K562 (cell line): ENCODE measurements at regions not wholly inside any gene's neighbourhood (a gene's known extent, or its start where the extent isn't known, plus 50 kb on each side); places are given as distances from the start of the nearest gene placed in this dataset.

ENCODE experiments used
- ATAC-seq: fragments of 200-7000 bp; cut with Tn5 transposase; 3 replicates; pipeline ENCODE4 v1.9.1; 2020; ENCODE audit warnings: moderate library complexity
- BruUV-seq: library from RNA; stranded (reverse); fragments of 400-500 nt; replicated peaks from 2 replicates; lab custom pipeline; 2021; lab: Mats Ljungman, UMichigan
- CTCF ChIA-PET: fragments of 300-600 bp; formaldehyde crosslinking; extraction: SDS; loops from one replicate; lab custom pipeline; 2021; ENCODE audit warnings: low intra/inter-chr PET ratio; lab: Yijun Ruan, JAX
- POLR2A ChIA-PET: fragments of 300-600, 350-650 bp; sonication (Branson Sonifier 250); formaldehyde crosslinking; extraction: SDS; loops from one replicate; lab custom pipeline; 2021; ENCODE audit warnings: antibody characterized with exemption, inconsistent platforms; lab: Yijun Ruan, JAX
- DNase-seq, 4 experiments: peaks; one replicate each; pipeline versions ENCODE4 v3.0.0 to v3.0.0-alpha.2; 2011 to 2018; ENCODE audit warnings: low spot score in 3 of 4, mixed read lengths in 3 of 4; ENCODE audit errors: extremely low read depth in 1 of 4
- FAIRE-seq: peaks from 2 replicates; lab custom pipeline; 2011; peaks lifted over from hg19 to GRCh38; lab: Jason Lieb, UNC
- H2AFZ ChIP-seq: 2 replicates; pipeline ENCODE4 v1.6.0; 2011; ENCODE audit warnings: low read depth, low read length, control low read depth, inconsistent platforms
- H3K27ac ChIP-seq: fragments of 200-600 bp; 3 replicates; pipeline ENCODE4 v1.8.0; 2011; ENCODE audit warnings: low read depth, mild to moderate bottlenecking, control low read depth, inconsistent platforms, low read length, moderate library complexity, mixed read lengths; ENCODE audit errors: extremely low read depth
- H3K27me3 ChIP-seq, 2 experiments: fragments of 300-600 bp in 1 of 2; 2 replicates in 1 of 2; 3 replicates in 1 of 2; pipeline versions ENCODE4 v1.6.0 to v1.8.0; 2011; ENCODE audit warnings: inconsistent platforms in 2 of 2, low read length in 2 of 2, mild to moderate bottlenecking in 1 of 2, mixed read lengths in 1 of 2, moderate library complexity in 1 of 2; ENCODE audit not compliant: control insufficient read depth in 2 of 2, insufficient read depth in 2 of 2
- H3K36me3 ChIP-seq: fragments of 300-600 bp; 3 replicates; pipeline ENCODE4 v1.8.0; 2011; ENCODE audit warnings: mild to moderate bottlenecking, low read length, inconsistent platforms; ENCODE audit not compliant: control insufficient read depth, insufficient read depth
- H3K4me1 ChIP-seq, 2 experiments: fragments of 200-600 bp in 1 of 2; replicated peaks in 1 of 2; 2 replicates in 1 of 2; 3 replicates in 1 of 2; pipeline versions ENCODE4 v1.5.1 to v1.8.0; 2011; ENCODE audit warnings: inconsistent platforms in 2 of 2, low read length in 2 of 2, mild to moderate bottlenecking in 1 of 2, mixed read lengths in 1 of 2, moderate library complexity in 1 of 2; ENCODE audit not compliant: control insufficient read depth in 2 of 2, insufficient read depth in 2 of 2
- H3K4me2 ChIP-seq: 2 replicates; pipeline ENCODE4 v1.6.1; 2011; ENCODE audit warnings: low read length, control low read depth, inconsistent platforms, mixed read lengths; ENCODE audit not compliant: insufficient read depth
- H3K4me3 ChIP-seq: fragments of 200-600 bp; sonication (generic), shearing (Covaris generic); 2 replicates; pipeline ENCODE4 v1.5.1; 2016; ENCODE audit warnings: control low read depth, inconsistent platforms
- H3K79me2 ChIP-seq: fragments of 200-600 bp; 3 replicates; pipeline ENCODE4 v1.8.0; 2011; ENCODE audit warnings: low read length, inconsistent platforms; ENCODE audit not compliant: control insufficient read depth, insufficient read depth
- H3K9ac ChIP-seq, 2 experiments: 2 replicates each; pipeline versions ENCODE4 v1.6.0 to v1.6.1; 2011; ENCODE audit warnings: low read depth in 2 of 2, low read length in 2 of 2, control low read depth in 1 of 2, inconsistent platforms in 1 of 2, mild to moderate bottlenecking in 1 of 2, mixed read lengths in 1 of 2; ENCODE audit not compliant: insufficient read depth in 1 of 2
- H3K9me1 ChIP-seq: one replicate; pipeline ENCODE4 v1.6.0; 2011; ENCODE audit warnings: inconsistent platforms, mild to moderate bottlenecking, low read length, moderate library complexity; ENCODE audit not compliant: control insufficient read depth, insufficient read depth
- H3K9me3 ChIP-seq: replicated peaks from 2 replicates; pipeline ENCODE4 v1.5.1; 2011; ENCODE audit warnings: low read depth, low read length, inconsistent platforms; ENCODE audit not compliant: control insufficient read depth, insufficient read depth
- H4K20me1 ChIP-seq: replicated peaks from 2 replicates; pipeline ENCODE4 v1.6.1; 2011; ENCODE audit warnings: low read length, inconsistent platforms, mixed read lengths; ENCODE audit not compliant: control insufficient read depth, insufficient read depth
- THRA ChIP-seq: fragments of 450-650 bp; IDR thresholded peaks from 2 replicates; pipeline ENCODE4 v1.6.1; 2017; ENCODE audit warnings: mild to moderate bottlenecking, moderate library complexity
- THRB ChIP-seq: fragments of 450-650 bp; formaldehyde crosslinking; conservative IDR thresholded peaks from 2 replicates; pipeline ENCODE4 v1.4.0; 2022; ENCODE audit warnings: mild to moderate bottlenecking, missing genetic modification characterization
- ZNF263 ChIP-seq: sonication (generic); formaldehyde crosslinking; IDR thresholded peaks from 2 replicates; pipeline ENCODE4 v1.8.0; 2022; ENCODE audit warnings: mild to moderate bottlenecking, missing genetic modification reagents, borderline replicate concordance
- WGBS: fragments of 100-300 bp; shearing (Covaris generic); methylation state at CpG from one replicate; pipeline ENCODE4 v1.1.6; 2016; ENCODE audit warnings: low coverage, mixed read lengths; ENCODE audit not compliant: insufficient coverage; ENCODE audit errors: missing lambda C conversion rate; 5-methylcytosine and 5-hydroxymethylcytosine counted together
- in situ Hi-C: fragments of 300-500 bp; cut with MboI; formaldehyde crosslinking; loops from 4 replicates; pipeline ENCODE4 v1.15.0; 2018; ENCODE audit warnings: inconsistent platforms, mixed read lengths
- intact Hi-C: fragments of 100-400 bp; cut with micrococcal nuclease; formaldehyde crosslinking; loops from 2 replicates; pipeline ENCODE4 v1.14.2; 2022
- TF ChIP-seq, protein P1 (sequence below): fragments of 250-450 bp; sonication (Bioruptor Pico); IDR thresholded peaks from 2 replicates; pipeline ENCODE4 v1.8.0; 2022; ENCODE audit warnings: inconsistent platforms

DNA sequence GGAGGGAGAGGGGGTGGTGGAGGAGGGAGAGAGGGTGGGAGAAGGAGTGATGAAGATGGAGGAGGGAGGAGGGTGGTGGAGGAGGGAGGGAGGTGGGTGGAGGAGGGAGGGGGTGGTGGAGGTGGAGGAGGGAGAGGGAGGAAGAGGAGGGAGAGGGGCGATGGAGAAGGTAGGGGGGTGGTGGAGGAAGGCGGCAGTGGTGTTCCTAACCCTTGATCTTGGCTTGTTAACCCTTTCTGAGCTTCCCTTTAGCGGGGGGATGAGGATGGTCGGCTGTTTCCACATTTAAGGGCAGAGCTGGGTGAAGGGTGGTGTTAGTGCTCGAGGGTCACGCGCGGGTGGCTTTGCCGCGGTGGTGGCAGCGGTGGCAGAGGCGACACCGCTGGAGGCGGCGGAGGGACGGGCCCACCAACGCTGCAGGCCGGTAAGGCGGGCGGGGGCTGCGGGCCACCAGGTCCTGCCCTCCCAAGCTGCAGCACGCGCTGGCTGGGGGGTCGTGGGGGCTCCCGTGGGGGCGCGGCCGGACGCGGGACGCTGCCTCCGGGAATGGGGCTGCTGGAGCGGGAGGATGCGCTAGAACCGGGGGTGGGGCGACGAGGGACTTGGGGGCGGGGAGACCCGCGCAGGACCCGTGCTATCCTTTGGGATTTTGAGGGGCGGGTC lies 156.3 kb downstream of the PTPN11 start:
- FAIRE-seq, result no peak
- CTCF ChIA-PET, result no interaction called here
- no TSS peak for BruUV-seq
- no peak for TF ChIP-seq THRA
- peak; percentile 90 for TF ChIP-seq ZNF263 (CRISPR knock-in tag)
- TF ChIP-seq, all 486 proteins: peak for 1
- POLR2A ChIA-PET, result interaction anchor here (0.6 kb wide), 2 partner anchors 14 to 99 kb away, joined by 3 to 4 read pairs; no protein-coding TSS in a partner anchor
- no peak for ATAC-seq
- WGBS, result 3% methylated on average over 18 of the region's 42 CpGs
- Histone ChIP-seq H3K36me3 (no peaks in the 10 kb centered on the region), H3K4me1 (no peaks in the 10 kb centered on the region; a peak in 1 of 5 replicates), H4K20me1 (no peaks in the 10 kb centered on the region), H2AFZ (no peak overlapping the region), H3K79me2 (no peaks in the 10 kb centered on the region), H3K4me3 (no peak overlapping the region), H3K27me3 (peaks cover 5 to 8% of the 10 kb centered on the region in 2 experiments; a peak in 4 of 5 replicates), H3K9me3 (no peaks in the 10 kb centered on the region), H3K27ac (no peak overlapping the region), H3K4me2 (no peak overlapping the region), H3K9ac (no peak overlapping the region), H3K9me1 (no peaks in the 10 kb centered on the region)
- in situ Hi-C loops (no loop called here), intact Hi-C loops (no loop called here)
- DNase-seq, result no peak

DNA sequence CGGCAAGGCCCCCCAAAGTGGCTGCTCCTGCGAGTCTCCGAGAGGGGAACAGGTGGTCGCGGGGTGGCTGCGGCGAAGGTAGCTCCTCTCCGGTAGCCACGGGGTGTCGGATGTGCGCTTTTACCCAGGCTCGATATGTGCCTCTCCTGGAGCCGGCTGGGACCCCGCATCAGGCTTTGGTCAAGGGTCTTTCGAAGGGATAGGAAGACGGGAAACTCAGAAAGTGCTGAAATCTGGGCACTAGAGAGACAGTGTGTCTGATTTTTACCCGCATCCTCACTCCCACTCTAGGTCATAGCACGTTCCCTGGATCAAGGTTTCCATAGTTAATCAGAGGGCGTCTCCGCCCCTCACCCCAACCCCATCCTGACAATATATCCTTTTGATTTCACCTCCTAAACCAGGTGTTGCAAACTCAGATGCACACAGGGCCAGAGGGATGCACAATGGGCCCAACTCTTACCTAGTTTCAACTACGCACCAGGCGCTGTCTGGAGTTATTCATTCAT lies 156.9 kb downstream of the PTPN11 start:
- Histone ChIP-seq H3K79me2 (no peaks in the 10 kb centered on the region), H3K4me2 (no peak overlapping the region), H3K36me3 (no peaks in the 10 kb centered on the region), H2AFZ (no peak overlapping the region), H3K27ac (no peak overlapping the region), H3K4me1 (no peaks in the 10 kb centered on the region; a peak in 1 of 5 replicates), H3K4me3 (no peak overlapping the region), H3K9ac (no peak overlapping the region)
- no peak for ATAC-seq
- in situ Hi-C loops, result no loop called here
- no peak for FAIRE-seq
- 28% methylated on average over 18 of the region's 22 CpGs for WGBS
- TF ChIP-seq THRB (CRISPR knock-in tag), result no peak
- TF ChIP-seq, protein P1, sequence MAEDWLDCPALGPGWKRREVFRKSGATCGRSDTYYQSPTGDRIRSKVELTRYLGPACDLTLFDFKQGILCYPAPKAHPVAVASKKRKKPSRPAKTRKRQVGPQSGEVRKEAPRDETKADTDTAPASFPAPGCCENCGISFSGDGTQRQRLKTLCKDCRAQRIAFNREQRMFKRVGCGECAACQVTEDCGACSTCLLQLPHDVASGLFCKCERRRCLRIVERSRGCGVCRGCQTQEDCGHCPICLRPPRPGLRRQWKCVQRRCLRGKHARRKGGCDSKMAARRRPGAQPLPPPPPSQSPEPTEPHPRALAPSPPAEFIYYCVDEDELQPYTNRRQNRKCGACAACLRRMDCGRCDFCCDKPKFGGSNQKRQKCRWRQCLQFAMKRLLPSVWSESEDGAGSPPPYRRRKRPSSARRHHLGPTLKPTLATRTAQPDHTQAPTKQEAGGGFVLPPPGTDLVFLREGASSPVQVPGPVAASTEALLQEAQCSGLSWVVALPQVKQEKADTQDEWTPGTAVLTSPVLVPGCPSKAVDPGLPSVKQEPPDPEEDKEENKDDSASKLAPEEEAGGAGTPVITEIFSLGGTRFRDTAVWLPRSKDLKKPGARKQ (CRISPR knock-in tag), result no peak
- TF ChIP-seq, all 486 proteins: peak for 0
- Histone ChIP-seq H3K27me3 (peaks cover 5 to 8% of the 10 kb centered on the region in 2 experiments; a peak in 4 of 5 replicates), H3K9me1 (no peaks in the 10 kb centered on the region), H3K9me3 (no peaks in the 10 kb centered on the region), H4K20me1 (no peaks in the 10 kb centered on the region)
- POLR2A ChIA-PET, result interaction anchor here (0.6 kb wide), 2 partner anchors 15 to 99 kb away, joined by 3 to 4 read pairs; no protein-coding TSS in a partner anchor
- intact Hi-C loops, result no loop called here
- no TSS peak for BruUV-seq
- no peak for DNase-seq
- CTCF ChIA-PET, result no interaction called here
